ENCODE measurements at regions not wholly inside any gene's neighbourhood (a gene's known extent, or its start where the extent isn't known, plus 50 kb on each side); places are given as distances from the start of the nearest gene placed in this dataset.
A peak's percentile ranks its signal among the peaks of the same experiment; 100 is the strongest.

GRCh38 chr6:22954749-22955385 is 385.5 kb downstream of the HDGFL1 start:
- no peak for DNase-seq

- DNase-seq: no peak
Measured at GRCh38 chr6:22956029-22956681, 386.8 kb downstream of the HDGFL1 start.

GRCh38 chr6:22958677-22959076 is 389.3 kb downstream of the HDGFL1 start:
- DNase-seq: no peak

- DNase-seq: no peak
Measured at GRCh38 chr6:22959571-22959970, 390.2 kb downstream of the HDGFL1 start.

GRCh38 chr6:22964334-22964733 is 395.0 kb downstream of the HDGFL1 start:
- DNase-seq: no peak

- DNase-seq: no peak
Measured at GRCh38 chr6:22965889-22966288, 396.5 kb downstream of the HDGFL1 start.

- DNase-seq: no peak
Measured at GRCh38 chr6:22966691-22967422, 397.5 kb downstream of the HDGFL1 start.

- no peak for DNase-seq
Measured at GRCh38 chr6:22970004-22970403, 400.6 kb downstream of the HDGFL1 start.

- DNase-seq: no peak
Measured at GRCh38 chr6:22972771-22973170, 403.4 kb downstream of the HDGFL1 start.

- DNase-seq: no peak
Measured at GRCh38 chr6:22975079-22975478, 405.7 kb downstream of the HDGFL1 start.

GRCh38 chr6:22980446-22980845 is 411.1 kb downstream of the HDGFL1 start:
- no peak for DNase-seq

- no peak for DNase-seq
Measured at GRCh38 chr6:23002044-23002619, 432.8 kb downstream of the HDGFL1 start.

- DNase-seq: no peak
Measured at GRCh38 chr6:23003671-23004467, 434.5 kb downstream of the HDGFL1 start.

- no peak for DNase-seq
Measured at GRCh38 chr6:23006656-23007055, 437.3 kb downstream of the HDGFL1 start.

GRCh38 chr6:23011615-23012014 is 442.2 kb downstream of the HDGFL1 start:
- DNase-seq: no peak

GRCh38 chr6:23013776-23014175 is 444.4 kb downstream of the HDGFL1 start:
- no peak for DNase-seq

GRCh38 chr6:23016696-23017095 is 447.3 kb downstream of the HDGFL1 start:
- no peak for DNase-seq

GRCh38 chr6:23021487-23021886 is 452.1 kb downstream of the HDGFL1 start:
- no peak for DNase-seq

GRCh38 chr6:23027281-23027680 is 457.9 kb downstream of the HDGFL1 start:
- DNase-seq: peak; percentile 48

GRCh38 chr6:23031986-23032385 is 462.6 kb downstream of the HDGFL1 start:
- no peak for DNase-seq

GRCh38 chr6:23034926-23035325 is 465.6 kb downstream of the HDGFL1 start:
- no peak for DNase-seq

- peak; percentile 15 for DNase-seq
Measured at GRCh38 chr6:23036406-23036983, 467.1 kb downstream of the HDGFL1 start.

- DNase-seq: no peak
Measured at GRCh38 chr6:23040899-23041298, 471.5 kb downstream of the HDGFL1 start.
